ENCODE measurements at regions not wholly inside any gene's neighbourhood (a gene's known extent, or its start where the extent isn't known, plus 50 kb on each side); places are given as distances from the start of the nearest gene placed in this dataset.
"Not testable (repeated sequence)": the region's sequence is repeated elsewhere in the genome, so short reads cannot be mapped to it uniquely, and the experiment has no call there.

DNA sequence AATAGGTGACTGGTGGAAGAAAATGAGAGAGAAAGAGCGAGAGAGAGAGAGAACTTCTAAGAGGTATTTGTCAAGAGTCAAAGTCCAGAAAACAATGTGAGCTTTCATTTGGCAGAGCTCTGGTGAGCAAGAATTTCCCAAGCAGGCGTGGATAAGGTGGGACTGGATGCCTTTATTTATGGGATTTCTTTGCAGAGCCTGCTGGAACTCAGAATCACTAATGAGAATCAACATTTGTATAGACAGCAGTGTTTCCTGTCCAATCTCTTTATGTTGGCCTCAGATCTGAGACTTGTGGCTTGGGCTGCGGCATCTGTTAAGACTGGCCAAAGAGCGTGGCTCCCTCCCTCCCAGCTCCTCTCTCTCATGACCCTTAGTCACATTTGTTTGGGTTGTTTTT, 67.9 kb upstream of the TBL1X start:
- H3K9ac ChIP-seq (ENCODE audit: low read length) = no peak overlapping the region
- H3K27ac ChIP-seq (ENCODE audit: low read depth, low read length) = no peak overlapping the region
- H2AFZ ChIP-seq (ENCODE audit: low read depth, low read length, severe bottlenecking) = no peak overlapping the region
- H4K20me1 ChIP-seq (ENCODE audit: low read depth, low read length) = no peaks in the 10 kb centered on the region
- no peaks in the 10 kb centered on the region for H3K9me2 ChIP-seq (replicated peaks; ENCODE audit: insufficient read depth, low read length)
- H3K4me3 ChIP-seq (ENCODE audit: insufficient read depth, low read length, poor library complexity, severe bottlenecking) = no peak overlapping the region
- H3K4me2 ChIP-seq (ENCODE audit: low read depth, low read length, poor library complexity, severe bottlenecking) = no peak overlapping the region
- no peaks in the 10 kb centered on the region for H3K27me3 ChIP-seq (ENCODE audit: low read length)
- H3K9me3 ChIP-seq (ENCODE audit: insufficient read depth, low read length) = no peaks in the 10 kb centered on the region
- TF ChIP-seq EZH2phosphoT487 (conservative IDR thresholded peaks at IDR 0.05; ENCODE audit: low read length) = no peak
- TF ChIP-seq, protein P1, sequence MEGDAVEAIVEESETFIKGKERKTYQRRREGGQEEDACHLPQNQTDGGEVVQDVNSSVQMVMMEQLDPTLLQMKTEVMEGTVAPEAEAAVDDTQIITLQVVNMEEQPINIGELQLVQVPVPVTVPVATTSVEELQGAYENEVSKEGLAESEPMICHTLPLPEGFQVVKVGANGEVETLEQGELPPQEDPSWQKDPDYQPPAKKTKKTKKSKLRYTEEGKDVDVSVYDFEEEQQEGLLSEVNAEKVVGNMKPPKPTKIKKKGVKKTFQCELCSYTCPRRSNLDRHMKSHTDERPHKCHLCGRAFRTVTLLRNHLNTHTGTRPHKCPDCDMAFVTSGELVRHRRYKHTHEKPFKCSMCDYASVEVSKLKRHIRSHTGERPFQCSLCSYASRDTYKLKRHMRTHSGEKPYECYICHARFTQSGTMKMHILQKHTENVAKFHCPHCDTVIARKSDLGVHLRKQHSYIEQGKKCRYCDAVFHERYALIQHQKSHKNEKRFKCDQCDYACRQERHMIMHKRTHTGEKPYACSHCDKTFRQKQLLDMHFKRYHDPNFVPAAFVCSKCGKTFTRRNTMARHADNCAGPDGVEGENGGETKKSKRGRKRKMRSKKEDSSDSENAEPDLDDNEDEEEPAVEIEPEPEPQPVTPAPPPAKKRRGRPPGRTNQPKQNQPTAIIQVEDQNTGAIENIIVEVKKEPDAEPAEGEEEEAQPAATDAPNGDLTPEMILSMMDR (IDR thresholded peaks at IDR 0.05; ENCODE audit: insufficient read depth, low read length, poor library complexity, severe bottlenecking) = no peak
- H3F3A ChIP-seq (ENCODE audit: insufficient read depth) = no peaks in the 10 kb centered on the region
- H3K36me3 ChIP-seq (ENCODE audit: low read length) = no peaks in the 10 kb centered on the region
- no peaks in the 10 kb centered on the region for H3K79me2 ChIP-seq (ENCODE audit: insufficient read depth, low read length)

DNA sequence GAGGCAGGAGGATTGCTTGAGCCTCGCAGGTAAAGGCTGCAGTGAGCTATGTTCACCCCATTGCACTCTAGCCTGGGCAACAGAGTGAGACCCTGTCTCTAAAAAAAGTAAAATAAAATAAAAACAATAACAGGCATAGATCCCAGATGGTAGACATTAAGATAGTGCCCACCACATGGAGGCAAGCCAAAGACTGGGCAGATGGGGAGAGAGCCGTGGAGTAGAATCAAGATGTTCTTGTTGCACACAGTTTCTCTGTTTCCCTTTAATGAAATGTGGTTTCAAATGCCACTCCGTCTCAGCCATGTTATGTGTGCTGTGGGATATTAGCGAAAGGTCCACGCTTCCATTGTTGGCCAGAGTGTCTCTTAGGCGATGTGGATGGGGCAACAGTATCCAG, 63.8 kb upstream of the TBL1X start:
- H3K9me3 ChIP-seq (ENCODE audit: insufficient read depth, low read length) = no peaks in the 10 kb centered on the region
- no peaks in the 10 kb centered on the region for H3K9me2 ChIP-seq (replicated peaks; ENCODE audit: insufficient read depth, low read length)
- no peaks in the 10 kb centered on the region for H4K20me1 ChIP-seq (ENCODE audit: low read depth, low read length)
- H3K4me2 ChIP-seq (ENCODE audit: low read depth, low read length, poor library complexity, severe bottlenecking) = no peak overlapping the region
- H3K36me3 ChIP-seq (ENCODE audit: low read length) = no peaks in the 10 kb centered on the region
- H3K4me3 ChIP-seq (ENCODE audit: insufficient read depth, low read length, poor library complexity, severe bottlenecking) = no peak overlapping the region
- H3K27ac ChIP-seq (ENCODE audit: low read depth, low read length) = no peak overlapping the region
- no peaks in the 10 kb centered on the region for H3F3A ChIP-seq (ENCODE audit: insufficient read depth)
- no peak overlapping the region for H3K9ac ChIP-seq (ENCODE audit: low read length)
- no peak overlapping the region for H2AFZ ChIP-seq (ENCODE audit: low read depth, low read length, severe bottlenecking)
- no peaks in the 10 kb centered on the region for H3K27me3 ChIP-seq (ENCODE audit: low read length)
- no peaks in the 10 kb centered on the region for H3K79me2 ChIP-seq (ENCODE audit: insufficient read depth, low read length)
- TF ChIP-seq, protein P1 (IDR thresholded peaks at IDR 0.05; ENCODE audit: insufficient read depth, low read length, poor library complexity, severe bottlenecking) = no peak
- no peak for TF ChIP-seq EZH2phosphoT487 (conservative IDR thresholded peaks at IDR 0.05; ENCODE audit: low read length)

DNA sequence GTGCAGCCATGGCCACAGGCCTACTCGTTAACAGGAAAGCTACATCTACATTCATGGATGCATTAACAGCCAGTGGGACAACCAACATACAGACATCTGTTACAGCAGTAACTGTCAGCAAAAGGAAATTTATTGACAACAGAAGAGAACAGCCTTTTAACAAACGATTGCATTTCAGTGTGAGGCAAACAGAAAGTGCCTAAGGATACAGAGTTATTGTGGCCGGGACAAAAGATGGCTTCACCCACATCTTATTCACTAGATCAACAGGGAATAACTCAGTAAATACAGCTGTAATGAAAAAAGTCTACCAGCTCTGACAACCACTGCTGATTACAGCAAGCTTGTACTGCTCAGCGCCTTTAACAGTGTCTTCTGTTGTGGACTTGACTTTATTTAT, 61.5 kb upstream of the TBL1X start:
- H3K27me3 ChIP-seq (ENCODE audit: low read length) = no peaks in the 10 kb centered on the region
- H3K79me2 ChIP-seq (ENCODE audit: insufficient read depth, low read length) = no peaks in the 10 kb centered on the region
- no peak overlapping the region for H2AFZ ChIP-seq (ENCODE audit: low read depth, low read length, severe bottlenecking)
- H3K9me2 ChIP-seq (replicated peaks; ENCODE audit: insufficient read depth, low read length) = no peaks in the 10 kb centered on the region
- no peaks in the 10 kb centered on the region for H3K9me3 ChIP-seq (ENCODE audit: insufficient read depth, low read length)
- no peaks in the 10 kb centered on the region for H3K36me3 ChIP-seq (ENCODE audit: low read length)
- H3K4me2 ChIP-seq (ENCODE audit: low read depth, low read length, poor library complexity, severe bottlenecking) = no peak overlapping the region
- H3K4me3 ChIP-seq (ENCODE audit: insufficient read depth, low read length, poor library complexity, severe bottlenecking) = no peak overlapping the region
- H3K9ac ChIP-seq (ENCODE audit: low read length) = no peak overlapping the region
- no peak for TF ChIP-seq EZH2phosphoT487 (conservative IDR thresholded peaks at IDR 0.05; ENCODE audit: low read length)
- TF ChIP-seq, protein P1 (IDR thresholded peaks at IDR 0.05; ENCODE audit: insufficient read depth, low read length, poor library complexity, severe bottlenecking) = no peak
- H3K27ac ChIP-seq (ENCODE audit: low read depth, low read length) = no peak overlapping the region
- no peaks in the 10 kb centered on the region for H4K20me1 ChIP-seq (ENCODE audit: low read depth, low read length)
- H3F3A ChIP-seq (ENCODE audit: insufficient read depth) = no peaks in the 10 kb centered on the region

DNA sequence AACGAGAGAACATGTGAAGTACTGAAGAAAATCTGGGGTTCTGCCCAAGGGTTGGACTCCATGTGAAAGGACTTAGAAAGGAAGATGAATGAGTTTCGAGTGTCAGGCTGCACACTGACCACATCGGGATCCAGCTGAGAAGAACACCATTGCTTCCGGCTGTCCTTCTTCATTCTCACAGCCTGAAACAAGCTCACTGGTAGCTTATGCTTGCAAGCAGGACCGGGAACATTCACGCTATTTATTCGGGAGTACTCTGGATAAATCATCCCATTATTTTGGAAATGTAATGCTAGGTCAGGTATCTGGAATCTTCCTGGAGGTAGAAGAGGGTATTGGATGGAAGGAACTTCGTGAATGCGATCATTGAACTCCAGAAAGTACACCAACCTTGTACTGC, 59.2 kb upstream of the TBL1X start:
- H3K9ac ChIP-seq (ENCODE audit: low read length) = not testable (repeated sequence)

DNA sequence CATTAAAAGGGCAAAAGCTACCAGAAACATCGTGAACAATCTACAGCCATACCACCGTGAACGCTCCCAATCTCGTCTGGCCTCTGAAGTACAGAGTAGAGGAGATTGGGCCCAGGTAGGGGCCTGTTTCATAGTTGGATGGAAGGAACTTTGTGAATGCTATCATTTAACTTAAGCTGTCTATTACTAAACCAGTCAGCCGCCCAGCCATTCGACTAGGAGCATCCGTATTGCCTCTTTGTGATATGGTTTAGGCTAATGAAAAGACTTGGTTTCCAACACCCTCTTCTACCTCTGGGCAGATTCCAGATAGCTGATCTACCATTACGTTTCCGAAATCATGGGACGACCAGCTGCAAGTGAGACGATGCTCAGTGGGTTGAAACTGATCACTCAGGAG, 54.0 kb upstream of the TBL1X start:
- not testable (repeated sequence) for H4K20me1 ChIP-seq (ENCODE audit: low read depth, low read length); H3F3A ChIP-seq (ENCODE audit: insufficient read depth); H3K9me2 ChIP-seq (replicated peaks; ENCODE audit: insufficient read depth, low read length); H3K27me3 ChIP-seq (ENCODE audit: low read length); H3K36me3 ChIP-seq (ENCODE audit: low read length); H2AFZ ChIP-seq (ENCODE audit: low read depth, low read length, severe bottlenecking); H3K4me3 ChIP-seq (ENCODE audit: insufficient read depth, low read length, poor library complexity, severe bottlenecking); H3K9ac ChIP-seq (ENCODE audit: low read length); H3K79me2 ChIP-seq (ENCODE audit: insufficient read depth, low read length); H3K27ac ChIP-seq (ENCODE audit: low read depth, low read length); H3K4me2 ChIP-seq (ENCODE audit: low read depth, low read length, poor library complexity, severe bottlenecking); H3K9me3 ChIP-seq (ENCODE audit: insufficient read depth, low read length)

More for the DNA sequence above, 59.2 kb upstream of the TBL1X start:
- not testable (repeated sequence) for H3K27me3 ChIP-seq (ENCODE audit: low read length); H4K20me1 ChIP-seq (ENCODE audit: low read depth, low read length); H2AFZ ChIP-seq (ENCODE audit: low read depth, low read length, severe bottlenecking); H3K79me2 ChIP-seq (ENCODE audit: insufficient read depth, low read length); H3K9me3 ChIP-seq (ENCODE audit: insufficient read depth, low read length); H3K27ac ChIP-seq (ENCODE audit: low read depth, low read length); H3K36me3 ChIP-seq (ENCODE audit: low read length); H3F3A ChIP-seq (ENCODE audit: insufficient read depth); H3K4me3 ChIP-seq (ENCODE audit: insufficient read depth, low read length, poor library complexity, severe bottlenecking); H3K4me2 ChIP-seq (ENCODE audit: low read depth, low read length, poor library complexity, severe bottlenecking); H3K9me2 ChIP-seq (replicated peaks; ENCODE audit: insufficient read depth, low read length)

DNA sequence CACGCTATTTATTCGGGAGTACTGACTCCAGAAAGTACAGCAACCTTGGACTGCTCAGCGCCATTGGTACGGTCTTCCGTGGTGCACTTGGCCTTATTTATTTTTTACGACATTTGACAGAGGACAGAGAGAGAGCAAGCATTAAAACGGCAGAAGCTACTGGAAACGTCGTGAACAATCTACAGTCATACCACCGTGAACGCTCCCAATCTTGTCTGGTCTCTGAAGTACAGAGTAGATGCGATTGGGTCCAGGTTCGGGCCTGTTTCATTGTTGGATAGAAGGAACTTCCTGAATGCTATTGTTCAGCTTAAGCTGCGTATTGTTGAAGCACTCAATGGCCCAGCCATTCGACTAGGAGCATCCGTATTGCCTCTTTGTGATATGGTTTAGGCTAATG, 53.2 kb upstream of the TBL1X start:
- H3K27ac ChIP-seq (ENCODE audit: low read depth, low read length) = not testable (repeated sequence)

More for the DNA sequence above, 53.2 kb upstream of the TBL1X start:
- not testable (repeated sequence) for H3K36me3 ChIP-seq (ENCODE audit: low read length); H4K20me1 ChIP-seq (ENCODE audit: low read depth, low read length); H3F3A ChIP-seq (ENCODE audit: insufficient read depth); H3K9me2 ChIP-seq (replicated peaks; ENCODE audit: insufficient read depth, low read length); H3K4me3 ChIP-seq (ENCODE audit: insufficient read depth, low read length, poor library complexity, severe bottlenecking); H3K9ac ChIP-seq (ENCODE audit: low read length); H3K27me3 ChIP-seq (ENCODE audit: low read length); H2AFZ ChIP-seq (ENCODE audit: low read depth, low read length, severe bottlenecking); H3K79me2 ChIP-seq (ENCODE audit: insufficient read depth, low read length); H3K4me2 ChIP-seq (ENCODE audit: low read depth, low read length, poor library complexity, severe bottlenecking); H3K9me3 ChIP-seq (ENCODE audit: insufficient read depth, low read length)

Measured in SU-DHL-6 (cell line).